Motor neuron (in vitro differentiated cells): ENCODE measurements at regions not wholly inside any gene's neighbourhood (a gene's known extent, or its start where the extent isn't known, plus 50 kb on each side); places are given as distances from the start of the nearest gene placed in this dataset.
A peak's percentile ranks its signal among the peaks of the same experiment; 100 is the strongest.

Experiments used
- ATAC-seq, 8 experiments: fragments of 200-7000 bp; cut with Tn5 transposase; replicated peaks in 6 of 8; 2 replicates each; pipeline ENCODE4 v1.8.0; 2021; ENCODE audit warnings: mild to moderate bottlenecking in 8 of 8, moderate library complexity in 8 of 8
- H3K27ac ChIP-seq, 2 donors: fragments of 250-450 bp; sonication (Bioruptor Pico); 2 replicates each; pipeline ENCODE4 v1.9.0; 2021; ENCODE audit warnings: antibody characterized with exemption in 2 of 2, mild to moderate bottlenecking in 2 of 2, moderate library complexity in 1 of 2
- H3K4me1 ChIP-seq, 2 donors: fragments of 250-450 bp; sonication (Bioruptor Pico); replicated peaks in 1 of 2; 2 replicates each; pipeline ENCODE4 v1.6.1; 2021; ENCODE audit warnings: antibody characterized with exemption in 2 of 2, mild to moderate bottlenecking in 2 of 2, moderate library complexity in 1 of 2
- H3K4me3 ChIP-seq, 5 donors: fragments of 250-450 bp; sonication (Bioruptor Pico); 2 replicates each; pipeline ENCODE4 v1.9.0; 2021; ENCODE audit warnings: antibody characterized with exemption in 5 of 5, mild to moderate bottlenecking in 5 of 5, moderate library complexity in 4 of 5
- WGBS, 10 experiments: fragments of 450-650 bp; shearing (Covaris generic); methylation state at CpG; one replicate each; pipeline ENCODE4 v1.0.0; 2022; 5-methylcytosine and 5-hydroxymethylcytosine counted together
- in situ Hi-C, 9 experiments: fragments of 400-800 bp; cut with MboI; loops; one replicate each; pipeline ENCODE4 v1.15.0; 2021; ENCODE audit warnings: low sequenced_read_pairs in 9 of 9, low pct_unique_long_range_greater_than_20kb in 2 of 9; ENCODE audit not compliant: unreplicated experiment in 9 of 9

DNA sequence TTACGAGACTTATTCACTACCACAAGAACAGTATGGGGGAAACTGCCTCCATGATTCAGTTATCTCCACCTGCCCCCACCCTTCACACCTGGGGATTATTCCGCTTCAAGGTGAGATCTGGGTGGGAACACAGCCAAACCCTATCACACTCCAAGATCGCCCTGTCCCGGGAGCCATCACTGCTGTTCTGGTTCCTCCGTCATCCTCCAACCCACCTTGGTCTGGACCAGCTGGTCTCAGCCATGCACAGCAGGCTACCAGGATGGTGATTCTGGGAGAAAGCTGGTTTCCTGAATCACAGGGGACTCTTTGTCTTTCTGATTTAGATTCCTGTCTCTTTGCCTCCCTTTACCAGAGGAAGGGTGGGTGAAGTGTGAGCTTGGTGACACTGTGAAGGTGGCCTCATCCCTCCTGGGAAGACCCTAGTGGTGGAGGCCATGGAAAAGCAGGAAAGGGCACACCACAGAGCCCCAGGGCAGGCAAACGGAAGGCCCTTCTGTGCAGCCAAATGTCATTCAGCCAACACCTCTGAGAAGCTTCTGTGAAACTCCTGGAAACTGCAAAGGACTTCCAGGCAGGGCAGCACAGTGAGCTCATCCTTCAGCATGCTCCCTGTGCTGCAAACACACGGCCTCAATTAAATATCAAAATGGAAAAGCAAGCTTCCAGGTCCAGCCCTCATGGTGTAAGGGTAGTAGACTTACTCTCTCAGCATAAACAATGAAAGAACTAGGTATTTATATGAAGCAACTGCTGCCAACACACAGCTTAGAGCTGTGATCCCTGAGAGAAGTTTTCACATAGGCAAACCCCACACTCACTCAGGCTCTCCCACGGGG, 169.8 kb downstream of the ANKRD60 start:
- peaks cover 0 to 6% of the 10 kb centered on the region in 2 donors for H3K4me1 ChIP-seq
- in situ Hi-C loops: no loop called here
- no peak overlapping the region for H3K4me3 ChIP-seq
- H3K27ac ChIP-seq: no peak overlapping the region
- WGBS, 10 experiments: 0 to 83% (median 54%) methylated on average over 1 to 7 of the region's 8 CpGs; no CpG with 5 or more reads in 2 of the 10 experiments
- ATAC-seq: peak in 1 of 8 experiments; percentile 15

DNA sequence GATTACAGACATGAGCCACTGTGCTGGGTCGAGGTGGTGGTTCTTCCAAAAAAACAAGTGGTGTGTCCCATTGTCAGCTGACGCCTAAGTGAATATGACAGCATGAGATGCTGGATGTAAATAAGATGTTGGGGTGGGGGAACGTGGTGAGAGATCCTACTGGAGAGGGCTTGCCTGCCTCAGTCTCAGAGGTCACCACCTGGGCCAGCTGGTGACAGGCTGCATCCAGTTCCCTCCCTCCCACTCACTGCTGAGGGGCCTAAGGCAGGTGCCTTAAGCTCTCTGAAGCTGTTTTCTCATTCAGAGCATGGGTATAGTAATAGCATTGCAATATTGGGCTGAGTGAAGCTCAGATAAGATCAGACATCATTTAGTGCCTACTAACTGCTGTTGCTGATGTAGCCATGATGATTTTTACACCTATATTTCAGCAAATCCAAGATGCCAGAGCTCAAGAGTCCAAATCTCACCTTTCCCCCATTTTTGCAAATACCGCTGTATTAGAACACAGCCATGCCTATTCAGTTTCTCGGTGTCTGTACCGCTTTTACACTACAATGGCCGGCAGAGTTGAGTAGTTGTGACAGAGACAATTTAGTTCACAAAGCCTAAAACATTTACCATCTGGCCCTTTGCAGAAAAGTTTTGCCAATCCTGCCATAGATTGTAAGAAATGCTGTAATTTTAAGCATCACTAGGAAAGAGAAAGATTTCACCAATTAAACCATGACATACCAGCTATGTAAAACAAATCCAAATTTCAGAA, 171.3 kb downstream of the ANKRD60 start:
- Histone ChIP-seq H3K27ac (no peak overlapping the region), H3K4me1 (peaks cover 0 to 6% of the 10 kb centered on the region in 2 donors), H3K4me3 (no peak overlapping the region)
- in situ Hi-C loops: no loop called here
- peak in 2 of 8 experiments; percentile 53 to 59 for ATAC-seq
- 66 to 100% (median 86%) methylated on average over 1 to 7 of the region's 7 CpGs for WGBS, 10 experiments

DNA sequence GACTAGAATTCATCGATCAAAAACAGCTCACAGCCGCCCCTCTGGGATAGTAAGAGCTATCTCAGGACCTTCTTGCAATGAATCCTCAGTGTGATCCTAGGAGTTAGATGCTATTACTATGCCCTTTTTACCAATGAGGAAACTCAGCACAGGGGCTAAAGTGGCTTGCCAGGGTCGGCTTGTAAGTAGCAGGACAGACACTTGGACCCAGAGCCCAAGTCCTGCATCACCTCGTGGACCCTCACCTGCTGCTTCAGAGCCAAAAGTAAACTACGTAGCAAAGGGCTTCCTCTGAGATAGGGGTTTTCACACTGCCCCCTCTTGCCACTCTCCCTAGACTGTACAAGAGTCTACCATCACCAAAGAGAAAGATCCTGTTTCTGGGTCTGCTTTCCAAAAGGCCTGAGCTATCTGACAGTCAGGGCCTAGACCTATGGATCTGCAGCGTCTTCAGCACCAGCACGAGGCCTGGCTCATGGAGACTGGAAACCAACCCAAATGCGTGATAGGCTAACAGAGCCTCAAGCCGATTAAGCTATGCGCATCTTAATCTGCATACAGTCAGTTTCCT, 172.3 kb downstream of the ANKRD60 start:
- ATAC-seq: no peak
- WGBS, 10 experiments: 61 to 97% (median 80%) methylated on average over 4 to 8 of the region's 10 CpGs; no CpG with 5 or more reads in 1 of the 10 experiments
- H3K4me3 ChIP-seq: no peak overlapping the region
- H3K27ac ChIP-seq: no peak overlapping the region
- in situ Hi-C loops: no loop called here
- H3K4me1 ChIP-seq: peaks cover 0 to 6% of the 10 kb centered on the region in 2 donors

DNA sequence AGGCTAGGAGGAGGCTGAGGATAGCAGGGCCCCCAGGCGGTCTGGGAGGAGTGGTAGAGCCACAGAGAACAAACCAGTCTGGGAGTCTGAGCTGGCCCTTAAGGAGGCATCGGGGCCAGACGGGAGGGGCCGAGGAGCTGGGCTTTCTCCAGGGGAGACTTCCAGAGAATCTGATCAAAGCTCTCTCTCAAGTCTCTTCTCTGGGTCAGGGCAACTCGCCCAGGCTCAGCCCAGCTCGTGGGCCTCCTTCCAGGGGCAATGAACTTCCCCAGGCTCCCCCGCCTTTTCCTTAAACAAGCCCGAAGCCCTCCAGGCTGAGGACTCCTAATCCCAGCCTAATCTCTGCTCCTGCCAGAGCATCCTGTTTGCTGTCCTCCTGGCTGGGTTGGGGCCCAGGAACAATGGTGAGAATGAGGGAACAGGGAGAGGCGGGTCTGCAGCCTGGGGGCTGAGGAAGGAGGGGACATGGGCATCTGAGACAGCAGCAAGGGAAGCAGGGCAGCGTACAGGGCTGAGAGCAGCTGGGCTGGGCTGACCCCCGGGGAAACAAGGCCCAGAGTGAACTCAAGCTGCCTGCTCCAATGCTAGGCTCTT, 173.6 kb downstream of the ANKRD60 start:
- Histone ChIP-seq H3K27ac (no peak overlapping the region), H3K4me3 (no peak overlapping the region), H3K4me1 (peaks cover 0 to 6% of the 10 kb centered on the region in 2 donors)
- in situ Hi-C loops: no loop called here
- 4 to 75% (median 12%) methylated on average over 2 to 6 of the region's 11 CpGs; no CpG with 5 or more reads in 6 of the 10 experiments for WGBS, 10 experiments
- ATAC-seq: peak in 6 of 8 experiments; percentile 21 to 40 (median 26)

DNA sequence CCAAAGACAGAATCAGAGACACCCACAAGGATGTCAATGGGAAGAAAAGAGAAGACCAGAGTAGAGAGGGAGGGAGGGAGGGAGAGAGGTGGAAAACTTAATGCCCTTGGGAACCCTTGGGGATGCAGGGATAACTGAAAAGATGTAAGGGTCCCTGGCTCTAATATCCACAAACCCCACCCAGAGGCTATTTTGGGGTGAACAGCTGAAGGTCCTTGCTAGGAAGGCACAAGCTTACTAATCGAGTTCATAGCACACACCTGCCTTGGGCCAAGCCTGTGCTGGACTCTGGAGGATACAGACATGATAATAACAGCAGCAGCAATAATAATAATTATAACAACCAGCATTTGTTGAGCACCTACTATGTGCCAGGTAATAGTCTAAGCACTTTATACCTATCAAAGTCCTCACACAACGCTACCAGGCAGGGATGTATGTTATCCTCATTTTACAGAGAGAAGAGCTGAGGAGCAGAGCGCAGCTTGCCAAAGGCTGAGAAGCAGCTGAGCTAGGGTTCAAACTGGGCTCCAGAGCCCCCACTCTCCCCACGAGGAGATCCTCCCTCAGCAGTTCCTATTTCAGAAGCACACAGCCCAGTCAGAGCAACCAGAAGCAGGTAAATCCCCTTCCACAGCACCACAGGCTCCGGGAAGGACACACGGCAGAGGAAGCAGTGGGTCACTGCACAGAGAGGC, 174.2 kb downstream of the ANKRD60 start:
- 0 to 100% (median 40%) methylated on average over 1 to 6 of the region's 6 CpGs; no CpG with 5 or more reads in 5 of the 10 experiments for WGBS, 10 experiments
- H3K27ac ChIP-seq: no peak overlapping the region

DNA sequence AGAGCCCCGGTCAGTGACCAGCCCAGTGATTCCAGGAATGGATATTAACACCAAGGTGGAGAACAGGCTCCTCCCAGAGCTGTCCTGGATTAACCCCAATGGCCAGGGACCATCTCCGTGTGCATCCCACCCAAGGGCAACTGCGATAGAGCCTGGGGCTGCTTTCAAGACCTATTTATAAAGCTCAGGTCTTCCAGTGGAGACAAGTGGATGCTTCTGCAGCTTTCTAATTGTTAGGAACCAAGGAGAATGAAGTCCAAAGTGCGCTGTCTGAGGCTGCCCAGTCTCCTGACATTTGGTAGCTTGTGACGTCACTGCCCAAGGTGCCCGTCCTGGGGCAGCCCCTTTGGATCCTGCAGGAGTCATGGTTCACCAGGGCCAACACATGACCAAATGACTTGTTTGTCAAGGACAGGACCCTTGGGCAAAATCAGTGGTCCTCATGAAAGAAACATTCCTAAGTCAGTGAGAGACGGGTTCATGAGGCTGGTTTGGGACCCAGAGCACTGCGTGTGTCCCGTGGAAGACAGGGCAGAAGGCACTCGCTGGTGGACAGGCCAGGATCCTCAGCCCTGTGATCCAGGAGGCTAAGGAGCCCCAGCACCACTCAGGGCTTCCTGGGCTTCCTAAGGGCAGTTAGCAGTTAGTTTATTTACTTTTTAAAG, 174.9 kb downstream of the ANKRD60 start:
- Histone ChIP-seq H3K4me1 (peaks cover 0 to 6% of the 10 kb centered on the region in 2 donors), H3K4me3 (no peak overlapping the region), H3K27ac (no peak overlapping the region)
- 82 to 100% (median 88%) methylated on average over 1 to 6 of the region's 10 CpGs; no CpG with 5 or more reads in 3 of the 10 experiments for WGBS, 10 experiments
- ATAC-seq: no peak
- in situ Hi-C loops: no loop called here

More for the DNA sequence above, 174.2 kb downstream of the ANKRD60 start:
- in situ Hi-C loops: no loop called here
- no peak for ATAC-seq
- peaks cover 0 to 6% of the 10 kb centered on the region in 2 donors for H3K4me1 ChIP-seq
- no peak overlapping the region for H3K4me3 ChIP-seq

DNA sequence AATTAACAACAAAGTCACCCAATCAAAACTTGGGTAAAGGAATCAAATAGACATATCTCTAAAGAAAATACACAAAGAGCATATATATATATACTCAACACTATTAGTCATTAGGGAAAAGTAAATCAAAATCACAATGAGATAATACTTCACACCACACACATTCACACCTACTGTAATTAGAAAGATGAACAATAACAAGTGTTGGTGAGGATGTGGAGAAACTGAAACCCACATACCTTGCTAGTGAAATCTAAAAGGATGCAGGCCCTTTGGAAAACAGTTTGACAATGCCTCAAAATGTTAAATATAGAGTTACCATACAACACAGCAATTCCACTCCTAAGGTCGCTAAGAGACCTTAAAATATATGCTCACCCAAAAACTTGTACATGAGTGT, 177.1 kb downstream of the ANKRD60 start:
- no peak overlapping the region for H3K27ac ChIP-seq
- H3K4me1 ChIP-seq: peaks cover 3 to 12% of the 10 kb centered on the region in 2 donors
- no peak for ATAC-seq
- H3K4me3 ChIP-seq: no peak overlapping the region
- 0 to 60% (median 38%) methylated on average over 1 of the region's 1 CpG; no CpG with 5 or more reads in 3 of the 10 experiments for WGBS, 10 experiments
- in situ Hi-C loops: no loop called here

DNA sequence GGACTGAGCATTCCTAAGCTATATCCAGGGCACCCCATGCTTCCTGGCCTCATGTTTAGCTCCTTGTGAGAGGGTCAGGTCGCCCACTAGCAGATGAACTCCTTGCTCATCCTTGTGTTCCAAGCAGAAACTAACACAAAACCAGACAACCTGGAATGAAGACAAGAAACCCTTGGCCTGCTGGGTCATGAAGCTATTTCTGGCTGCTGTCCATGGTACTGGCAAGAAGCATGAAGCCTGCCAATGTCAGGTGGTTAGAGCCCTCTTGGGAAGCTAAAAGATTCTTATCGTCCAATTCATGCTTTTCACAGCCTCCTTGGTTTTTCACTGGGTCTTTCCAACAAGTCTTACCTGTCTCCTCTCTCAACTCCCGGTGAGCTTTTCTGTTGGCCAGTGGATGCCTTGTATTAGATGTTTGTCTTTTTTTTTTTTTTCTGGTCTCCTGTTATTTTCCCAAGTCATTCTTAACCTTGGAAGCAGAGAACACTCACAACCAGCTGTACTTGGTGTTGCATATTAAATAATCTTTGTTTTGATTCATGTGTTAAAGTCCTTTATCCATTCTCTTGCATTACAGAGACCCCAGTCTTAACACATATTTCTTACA, 180.3 kb downstream of the ANKRD60 start:
- Histone ChIP-seq H3K4me1 (peaks cover 3 to 17% of the 10 kb centered on the region in 2 donors), H3K4me3 (no peak overlapping the region), H3K27ac (no peak overlapping the region)
- in situ Hi-C loops: no loop called here
- WGBS, 10 experiments: 0 to 61% (median 28%) methylated on average over 1 to 3 of the region's 3 CpGs
- ATAC-seq: peak in 1 of 8 experiments; percentile 38

DNA sequence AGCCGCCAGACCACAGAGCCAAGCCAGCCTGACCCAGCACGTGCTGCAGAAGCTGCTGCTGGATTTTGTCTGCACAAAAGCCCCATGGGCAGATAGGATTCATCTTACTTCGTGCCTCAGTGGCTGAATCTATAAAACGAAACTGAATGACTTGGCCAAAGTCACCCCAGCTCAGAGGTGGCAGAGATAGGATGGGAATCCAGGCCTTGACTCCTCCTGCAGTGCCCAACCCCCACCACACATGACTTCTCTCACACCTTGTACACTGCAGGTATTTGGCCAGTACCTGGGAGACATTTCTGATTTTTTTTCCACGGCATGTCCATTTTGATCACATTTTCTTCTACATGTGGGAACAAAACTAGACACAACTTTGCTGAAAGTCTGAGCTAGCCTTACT, 182.1 kb downstream of the ANKRD60 start:
- 32 to 100% (median 75%) methylated on average over 1 to 5 of the region's 5 CpGs; no CpG with 5 or more reads in 1 of the 10 experiments for WGBS, 10 experiments
- ATAC-seq: no peak
- H3K4me1 ChIP-seq: peaks cover 3 to 17% of the 10 kb centered on the region in 2 donors
- in situ Hi-C loops: no loop called here
- no peak overlapping the region for H3K27ac ChIP-seq
- no peak overlapping the region for H3K4me3 ChIP-seq

DNA sequence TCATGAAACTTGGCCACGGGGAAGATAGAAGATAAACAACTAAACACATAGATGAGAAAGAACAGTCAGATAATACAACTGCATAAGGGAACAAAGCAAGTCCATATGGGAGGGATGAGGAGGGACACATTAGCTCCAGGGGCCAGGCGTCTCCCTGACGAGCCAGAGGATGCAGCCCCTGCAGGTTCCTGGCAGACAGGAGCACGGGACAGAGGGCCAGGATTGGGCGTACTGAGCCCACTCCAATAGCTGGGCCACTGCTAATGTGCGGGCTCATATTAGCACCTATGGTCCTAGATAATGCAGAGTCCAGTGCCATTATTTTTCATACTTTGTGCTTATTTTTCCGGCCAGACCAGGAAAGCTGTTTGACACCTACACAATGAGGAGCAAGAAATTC, 182.9 kb downstream of the ANKRD60 start:
- in situ Hi-C loops: no loop called here
- H3K4me3 ChIP-seq: no peak overlapping the region
- ATAC-seq: no peak
- H3K27ac ChIP-seq: no peak overlapping the region
- 65 to 100% (median 91%) methylated on average over 1 to 4 of the region's 7 CpGs; no CpG with 5 or more reads in 4 of the 10 experiments for WGBS, 10 experiments
- peaks cover 3 to 17% of the 10 kb centered on the region in 2 donors for H3K4me1 ChIP-seq

DNA sequence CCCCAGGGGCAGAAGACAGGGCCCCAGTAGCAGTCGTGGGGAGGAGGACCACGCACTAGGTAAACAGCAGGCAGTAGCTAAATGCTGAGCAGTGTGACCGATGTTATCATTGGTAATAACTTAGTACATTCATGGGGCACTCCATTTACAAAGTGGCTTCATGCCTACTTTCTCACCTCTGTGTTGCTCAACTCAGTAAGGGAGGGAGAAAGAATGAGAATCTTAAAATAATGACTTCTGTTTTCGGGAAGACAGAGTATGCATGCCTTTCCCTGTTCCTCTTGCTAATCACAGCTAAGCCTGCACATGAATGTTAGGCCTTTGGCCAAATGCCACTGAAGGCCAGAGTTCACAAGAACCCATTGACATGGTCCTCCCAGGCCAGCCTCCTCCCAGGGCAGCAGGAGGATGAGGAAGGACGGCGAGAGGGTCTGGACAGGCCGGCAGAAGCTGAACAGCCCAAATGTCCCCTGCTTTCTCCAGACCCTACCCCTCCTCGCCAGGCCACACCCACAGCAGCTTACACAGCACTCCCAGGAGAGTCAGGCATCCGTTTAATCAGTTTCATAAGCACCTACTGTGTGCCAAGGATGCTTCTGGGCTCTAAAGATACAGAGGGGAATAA, 183.4 kb downstream of the ANKRD60 start:
- WGBS, 10 experiments: 57 to 84% (median 73%) methylated on average over 2 to 6 of the region's 9 CpGs; no CpG with 5 or more reads in 2 of the 10 experiments
- Histone ChIP-seq H3K27ac (no peak overlapping the region), H3K4me3 (no peak overlapping the region), H3K4me1 (peaks cover 3 to 17% of the 10 kb centered on the region in 2 donors)
- in situ Hi-C loops: no loop called here
- peak in 2 of 8 experiments; percentile 25 to 42 for ATAC-seq
